HL-60 (cell line): ENCODE measurements at regions not wholly inside any gene's neighbourhood (a gene's known extent, or its start where the extent isn't known, plus 50 kb on each side); places are given as distances from the start of the nearest gene placed in this dataset.

Experiments
- DNase-seq, 2 experiments: peaks; one replicate each; pipeline ENCODE4 v3.0.0-alpha.2; 2010 to 2020; ENCODE audit warnings: low read depth in 1 of 2, low spot score in 1 of 2
- H3K27ac ChIP-seq: fragments of 250-450 bp; sonication (Bioruptor Pico); replicated peaks from 2 replicates; pipeline ENCODE4 v1.5.1; 2020; ENCODE audit warnings: mild to moderate bottlenecking, moderate library complexity
- H3K27me3 ChIP-seq: fragments of 250-450 bp; sonication (Bioruptor Pico); 2 replicates; pipeline ENCODE4 v1.5.1; 2021; ENCODE audit warnings: mild to moderate bottlenecking, moderate library complexity; ENCODE audit not compliant: insufficient read depth, poor library complexity, severe bottlenecking
- H3K4me3 ChIP-seq: replicated peaks from 2 replicates; pipeline ENCODE4 v1.5.1; 2011; ENCODE audit warnings: mild to moderate bottlenecking, control low read depth, low read length; ENCODE audit not compliant: insufficient read depth
- GABPA ChIP-seq: IDR thresholded peaks from 2 replicates; pipeline ENCODE4 v1.6.1; 2012; ENCODE audit warnings: low read depth
- POLR2AphosphoS5 ChIP-seq: IDR thresholded peaks from 2 replicates; pipeline ENCODE4 v1.6.1; 2012; ENCODE audit warnings: low read depth
- SPI1 ChIP-seq: IDR thresholded peaks from 2 replicates; pipeline ENCODE4 v1.6.1; 2012; ENCODE audit warnings: low read depth, mild to moderate bottlenecking, borderline replicate concordance
- TF ChIP-seq, protein P1 (sequence below): IDR thresholded peaks from 2 replicates; pipeline ENCODE4 v1.6.1; 2012; ENCODE audit warnings: low read depth; ENCODE audit not compliant: insufficient replicate concordance
- TF ChIP-seq, protein P2 (sequence below): IDR thresholded peaks from one replicate; pipeline ENCODE4 v1.5.1; 2011; ENCODE audit warnings: low read length, control low read depth, inconsistent platforms; ENCODE audit not compliant: insufficient read depth

DNA sequence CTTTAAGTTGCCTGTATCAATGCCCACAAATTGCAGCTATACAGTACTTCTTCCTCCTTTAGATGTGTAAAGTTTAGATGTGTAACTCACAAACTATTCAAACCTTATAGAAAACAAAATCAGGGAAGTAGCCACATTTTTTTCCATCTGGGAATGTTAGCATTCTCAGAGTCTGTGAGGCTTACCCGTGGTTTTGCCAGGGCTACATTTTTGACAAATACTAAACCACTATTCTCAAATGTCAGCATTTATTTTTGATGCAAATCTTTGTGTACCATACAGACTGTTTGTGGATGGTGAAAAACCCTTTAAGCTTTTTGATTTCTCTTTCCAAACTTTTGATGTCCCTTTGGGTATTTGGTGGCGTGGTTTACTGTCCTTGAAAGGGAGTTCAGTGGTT lies 216.4 kb downstream of the POSTN start:
- no peak overlapping the region for H3K27ac ChIP-seq
- H3K4me3 ChIP-seq, result no peak overlapping the region
- DNase-seq, result no peak
- H3K27me3 ChIP-seq, result no peaks in the 10 kb centered on the region
- TF ChIP-seq POLR2AphosphoS5 (no peak), SPI1 (no peak), GABPA (no peak)
- TF ChIP-seq, protein P1, sequence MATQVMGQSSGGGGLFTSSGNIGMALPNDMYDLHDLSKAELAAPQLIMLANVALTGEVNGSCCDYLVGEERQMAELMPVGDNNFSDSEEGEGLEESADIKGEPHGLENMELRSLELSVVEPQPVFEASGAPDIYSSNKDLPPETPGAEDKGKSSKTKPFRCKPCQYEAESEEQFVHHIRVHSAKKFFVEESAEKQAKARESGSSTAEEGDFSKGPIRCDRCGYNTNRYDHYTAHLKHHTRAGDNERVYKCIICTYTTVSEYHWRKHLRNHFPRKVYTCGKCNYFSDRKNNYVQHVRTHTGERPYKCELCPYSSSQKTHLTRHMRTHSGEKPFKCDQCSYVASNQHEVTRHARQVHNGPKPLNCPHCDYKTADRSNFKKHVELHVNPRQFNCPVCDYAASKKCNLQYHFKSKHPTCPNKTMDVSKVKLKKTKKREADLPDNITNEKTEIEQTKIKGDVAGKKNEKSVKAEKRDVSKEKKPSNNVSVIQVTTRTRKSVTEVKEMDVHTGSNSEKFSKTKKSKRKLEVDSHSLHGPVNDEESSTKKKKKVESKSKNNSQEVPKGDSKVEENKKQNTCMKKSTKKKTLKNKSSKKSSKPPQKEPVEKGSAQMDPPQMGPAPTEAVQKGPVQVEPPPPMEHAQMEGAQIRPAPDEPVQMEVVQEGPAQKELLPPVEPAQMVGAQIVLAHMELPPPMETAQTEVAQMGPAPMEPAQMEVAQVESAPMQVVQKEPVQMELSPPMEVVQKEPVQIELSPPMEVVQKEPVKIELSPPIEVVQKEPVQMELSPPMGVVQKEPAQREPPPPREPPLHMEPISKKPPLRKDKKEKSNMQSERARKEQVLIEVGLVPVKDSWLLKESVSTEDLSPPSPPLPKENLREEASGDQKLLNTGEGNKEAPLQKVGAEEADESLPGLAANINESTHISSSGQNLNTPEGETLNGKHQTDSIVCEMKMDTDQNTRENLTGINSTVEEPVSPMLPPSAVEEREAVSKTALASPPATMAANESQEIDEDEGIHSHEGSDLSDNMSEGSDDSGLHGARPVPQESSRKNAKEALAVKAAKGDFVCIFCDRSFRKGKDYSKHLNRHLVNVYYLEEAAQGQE, result no peak
- TF ChIP-seq, protein P2, sequence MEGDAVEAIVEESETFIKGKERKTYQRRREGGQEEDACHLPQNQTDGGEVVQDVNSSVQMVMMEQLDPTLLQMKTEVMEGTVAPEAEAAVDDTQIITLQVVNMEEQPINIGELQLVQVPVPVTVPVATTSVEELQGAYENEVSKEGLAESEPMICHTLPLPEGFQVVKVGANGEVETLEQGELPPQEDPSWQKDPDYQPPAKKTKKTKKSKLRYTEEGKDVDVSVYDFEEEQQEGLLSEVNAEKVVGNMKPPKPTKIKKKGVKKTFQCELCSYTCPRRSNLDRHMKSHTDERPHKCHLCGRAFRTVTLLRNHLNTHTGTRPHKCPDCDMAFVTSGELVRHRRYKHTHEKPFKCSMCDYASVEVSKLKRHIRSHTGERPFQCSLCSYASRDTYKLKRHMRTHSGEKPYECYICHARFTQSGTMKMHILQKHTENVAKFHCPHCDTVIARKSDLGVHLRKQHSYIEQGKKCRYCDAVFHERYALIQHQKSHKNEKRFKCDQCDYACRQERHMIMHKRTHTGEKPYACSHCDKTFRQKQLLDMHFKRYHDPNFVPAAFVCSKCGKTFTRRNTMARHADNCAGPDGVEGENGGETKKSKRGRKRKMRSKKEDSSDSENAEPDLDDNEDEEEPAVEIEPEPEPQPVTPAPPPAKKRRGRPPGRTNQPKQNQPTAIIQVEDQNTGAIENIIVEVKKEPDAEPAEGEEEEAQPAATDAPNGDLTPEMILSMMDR, result no peak

DNA sequence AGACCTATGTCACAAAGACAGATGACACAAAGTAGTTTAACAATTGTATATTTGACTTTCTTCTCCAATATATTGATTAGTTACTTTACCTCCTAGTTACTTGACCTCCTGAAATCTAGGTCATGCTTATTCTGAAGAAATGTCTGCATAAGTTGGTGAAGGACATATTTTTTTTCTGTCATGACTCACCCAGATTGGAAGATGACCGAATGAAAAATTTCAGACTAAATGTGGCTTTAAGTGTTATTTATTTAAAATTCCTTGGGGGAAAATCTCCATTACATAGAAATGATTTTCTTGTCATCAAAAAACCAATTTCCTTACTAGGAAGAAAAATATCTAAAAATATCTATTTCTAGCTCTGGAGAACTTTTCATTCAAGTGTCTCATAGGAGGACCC lies 217.1 kb downstream of the POSTN start:
- H3K4me3 ChIP-seq, result no peak overlapping the region
- no peak overlapping the region for H3K27ac ChIP-seq
- no peak for DNase-seq
- TF ChIP-seq, protein P1, result no peak
- no peak for TF ChIP-seq GABPA
- TF ChIP-seq SPI1, result no peak
- TF ChIP-seq, protein P2, result no peak
- TF ChIP-seq POLR2AphosphoS5, result no peak
- no peaks in the 10 kb centered on the region for H3K27me3 ChIP-seq

DNA sequence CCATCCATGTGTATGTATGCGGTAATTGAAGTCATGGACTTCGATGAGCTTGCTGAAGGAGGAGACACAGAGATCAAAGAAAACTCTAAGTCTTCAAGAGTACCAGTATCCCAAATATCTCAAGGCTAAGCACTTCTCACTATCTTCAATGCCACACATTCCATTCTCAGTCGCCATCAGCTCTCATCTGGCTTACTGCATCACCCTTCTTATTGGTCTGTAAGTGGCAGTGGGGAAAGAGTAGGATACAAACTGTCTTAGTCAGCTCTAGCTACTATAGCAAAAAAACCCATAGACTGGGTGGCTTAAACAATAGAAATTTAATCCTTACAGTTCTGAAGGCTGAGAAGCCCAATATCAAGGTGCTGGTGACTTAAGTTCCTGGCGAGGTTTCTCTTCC lies 218.7 kb downstream of the POSTN start:
- H3K27me3 ChIP-seq, result no peaks in the 10 kb centered on the region

More for the DNA sequence above, 218.7 kb downstream of the POSTN start:
- TF ChIP-seq, protein P1, result no peak
- TF ChIP-seq SPI1, result no peak
- no peak for TF ChIP-seq GABPA
- TF ChIP-seq, protein P2, result no peak
- TF ChIP-seq POLR2AphosphoS5, result no peak
- DNase-seq, result no peak
- no peak overlapping the region for H3K4me3 ChIP-seq
- no peak overlapping the region for H3K27ac ChIP-seq
